ENCODE measurements at regions not wholly inside any gene's neighbourhood (a gene's known extent, or its start where the extent isn't known, plus 50 kb on each side); places are given as distances from the start of the nearest gene placed in this dataset.

GRCh38 chr18:28390022-28390421, 213.1 kb upstream of the CDH2 start:
- TF ChIP-seq CTCF (tag by site-specific recombination; IDR thresholded peaks at IDR 0.05) (no peak), ZNF626 (tag by site-specific recombination; IDR thresholded peaks at IDR 0.05) (no peak), PATZ1 (tag by site-specific recombination; IDR thresholded peaks at IDR 0.05) (no peak), ZBTB7A (tag by site-specific recombination; IDR thresholded peaks at IDR 0.05; ENCODE audit: low read depth) (no peak), ZNF24 (tag by site-specific recombination; IDR thresholded peaks at IDR 0.05) (no peak), PRDM4 (tag by site-specific recombination; IDR thresholded peaks at IDR 0.05) (no peak), ZNF175 (tag by site-specific recombination; IDR thresholded peaks at IDR 0.05) (no peak), ZNF549 (tag by site-specific recombination; IDR thresholded peaks at IDR 0.05) (no peak), ZNF514 (tag by site-specific recombination; IDR thresholded peaks at IDR 0.05) (no peak)
